HL-60 (cell line): ENCODE measurements at regions not wholly inside any gene's neighbourhood (a gene's known extent, or its start where the extent isn't known, plus 50 kb on each side); places are given as distances from the start of the nearest gene placed in this dataset.

Experiments used
- DNase-seq, 2 experiments: peaks; one replicate each; pipeline ENCODE4 v3.0.0-alpha.2; 2010 to 2020; ENCODE audit warnings: low read depth in 1 of 2, low spot score in 1 of 2
- H3K27ac ChIP-seq: fragments of 250-450 bp; sonication (Bioruptor Pico); replicated peaks from 2 replicates; pipeline ENCODE4 v1.5.1; 2020; ENCODE audit warnings: mild to moderate bottlenecking, moderate library complexity
- H3K27me3 ChIP-seq: fragments of 250-450 bp; sonication (Bioruptor Pico); 2 replicates; pipeline ENCODE4 v1.5.1; 2021; ENCODE audit warnings: mild to moderate bottlenecking, moderate library complexity; ENCODE audit not compliant: insufficient read depth, poor library complexity, severe bottlenecking
- H3K4me3 ChIP-seq: replicated peaks from 2 replicates; pipeline ENCODE4 v1.5.1; 2011; ENCODE audit warnings: mild to moderate bottlenecking, control low read depth, low read length; ENCODE audit not compliant: insufficient read depth
- CTCF ChIP-seq: IDR thresholded peaks from one replicate; pipeline ENCODE4 v1.5.1; 2011; ENCODE audit warnings: low read length, control low read depth, inconsistent platforms; ENCODE audit not compliant: insufficient read depth
- GABPA ChIP-seq: IDR thresholded peaks from 2 replicates; pipeline ENCODE4 v1.6.1; 2012; ENCODE audit warnings: low read depth
- POLR2AphosphoS5 ChIP-seq: IDR thresholded peaks from 2 replicates; pipeline ENCODE4 v1.6.1; 2012; ENCODE audit warnings: low read depth
- SPI1 ChIP-seq: IDR thresholded peaks from 2 replicates; pipeline ENCODE4 v1.6.1; 2012; ENCODE audit warnings: low read depth, mild to moderate bottlenecking, borderline replicate concordance
- TF ChIP-seq, protein P1 (sequence below): IDR thresholded peaks from 2 replicates; pipeline ENCODE4 v1.6.1; 2012; ENCODE audit warnings: low read depth; ENCODE audit not compliant: insufficient replicate concordance

GRCh38 chr10:131775833-131776232, 125.0 kb upstream of the PPP2R2D start:
- DNase-seq: no peak
- H3K27me3 ChIP-seq: no peaks in the 10 kb centered on the region
- no peak overlapping the region for H3K27ac ChIP-seq
- no peak overlapping the region for H3K4me3 ChIP-seq
- TF ChIP-seq GABPA (no peak), CTCF (no peak)

DNA sequence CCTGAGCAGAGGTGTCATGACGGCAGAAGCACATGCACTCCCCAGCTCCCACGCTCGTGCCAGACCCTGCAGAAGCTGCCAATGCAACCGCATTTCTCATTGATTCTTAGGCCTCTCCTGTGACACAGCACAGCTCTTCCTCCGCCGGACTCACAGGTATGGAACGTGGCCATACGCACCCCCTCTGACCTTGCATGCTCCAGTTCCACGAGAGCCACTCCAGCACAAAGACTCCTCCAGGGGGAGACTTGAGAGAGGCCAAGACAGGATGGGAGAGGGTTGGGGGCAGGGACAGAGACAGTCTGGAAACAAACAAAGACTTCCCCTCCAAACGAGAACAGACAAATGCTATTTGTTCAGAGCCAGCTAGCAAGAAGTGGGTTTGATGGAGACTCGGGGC, 124.3 kb upstream of the PPP2R2D start:
- no peak for DNase-seq
- TF ChIP-seq GABPA (no peak), SPI1 (no peak), POLR2AphosphoS5 (no peak), CTCF (no peak)
- TF ChIP-seq, protein P1, sequence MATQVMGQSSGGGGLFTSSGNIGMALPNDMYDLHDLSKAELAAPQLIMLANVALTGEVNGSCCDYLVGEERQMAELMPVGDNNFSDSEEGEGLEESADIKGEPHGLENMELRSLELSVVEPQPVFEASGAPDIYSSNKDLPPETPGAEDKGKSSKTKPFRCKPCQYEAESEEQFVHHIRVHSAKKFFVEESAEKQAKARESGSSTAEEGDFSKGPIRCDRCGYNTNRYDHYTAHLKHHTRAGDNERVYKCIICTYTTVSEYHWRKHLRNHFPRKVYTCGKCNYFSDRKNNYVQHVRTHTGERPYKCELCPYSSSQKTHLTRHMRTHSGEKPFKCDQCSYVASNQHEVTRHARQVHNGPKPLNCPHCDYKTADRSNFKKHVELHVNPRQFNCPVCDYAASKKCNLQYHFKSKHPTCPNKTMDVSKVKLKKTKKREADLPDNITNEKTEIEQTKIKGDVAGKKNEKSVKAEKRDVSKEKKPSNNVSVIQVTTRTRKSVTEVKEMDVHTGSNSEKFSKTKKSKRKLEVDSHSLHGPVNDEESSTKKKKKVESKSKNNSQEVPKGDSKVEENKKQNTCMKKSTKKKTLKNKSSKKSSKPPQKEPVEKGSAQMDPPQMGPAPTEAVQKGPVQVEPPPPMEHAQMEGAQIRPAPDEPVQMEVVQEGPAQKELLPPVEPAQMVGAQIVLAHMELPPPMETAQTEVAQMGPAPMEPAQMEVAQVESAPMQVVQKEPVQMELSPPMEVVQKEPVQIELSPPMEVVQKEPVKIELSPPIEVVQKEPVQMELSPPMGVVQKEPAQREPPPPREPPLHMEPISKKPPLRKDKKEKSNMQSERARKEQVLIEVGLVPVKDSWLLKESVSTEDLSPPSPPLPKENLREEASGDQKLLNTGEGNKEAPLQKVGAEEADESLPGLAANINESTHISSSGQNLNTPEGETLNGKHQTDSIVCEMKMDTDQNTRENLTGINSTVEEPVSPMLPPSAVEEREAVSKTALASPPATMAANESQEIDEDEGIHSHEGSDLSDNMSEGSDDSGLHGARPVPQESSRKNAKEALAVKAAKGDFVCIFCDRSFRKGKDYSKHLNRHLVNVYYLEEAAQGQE: no peak
- H3K27me3 ChIP-seq: no peaks in the 10 kb centered on the region
- H3K4me3 ChIP-seq: no peak overlapping the region
- no peak overlapping the region for H3K27ac ChIP-seq

DNA sequence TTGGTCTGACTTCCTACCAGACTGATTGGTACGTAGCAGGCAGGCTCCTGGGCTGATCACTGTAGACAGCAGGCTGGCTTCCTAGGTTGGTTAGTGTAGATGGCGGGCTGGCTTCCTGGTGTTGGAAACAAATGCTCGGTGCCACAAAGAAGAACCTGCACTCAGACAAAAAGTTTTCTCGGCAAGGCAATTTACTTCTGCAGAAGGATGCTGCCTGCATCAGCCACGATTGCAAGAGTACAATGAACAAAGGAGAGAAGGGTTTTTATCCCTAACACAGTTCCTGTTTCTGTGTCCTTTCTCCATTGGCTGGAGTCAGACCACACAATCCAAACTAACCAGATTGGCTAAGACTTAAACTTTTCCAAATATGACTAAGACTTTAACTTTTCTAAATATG, 123.6 kb upstream of the PPP2R2D start:
- no peaks in the 10 kb centered on the region for H3K27me3 ChIP-seq
- TF ChIP-seq SPI1: no peak
- TF ChIP-seq POLR2AphosphoS5: no peak
- DNase-seq: no peak

DNA sequence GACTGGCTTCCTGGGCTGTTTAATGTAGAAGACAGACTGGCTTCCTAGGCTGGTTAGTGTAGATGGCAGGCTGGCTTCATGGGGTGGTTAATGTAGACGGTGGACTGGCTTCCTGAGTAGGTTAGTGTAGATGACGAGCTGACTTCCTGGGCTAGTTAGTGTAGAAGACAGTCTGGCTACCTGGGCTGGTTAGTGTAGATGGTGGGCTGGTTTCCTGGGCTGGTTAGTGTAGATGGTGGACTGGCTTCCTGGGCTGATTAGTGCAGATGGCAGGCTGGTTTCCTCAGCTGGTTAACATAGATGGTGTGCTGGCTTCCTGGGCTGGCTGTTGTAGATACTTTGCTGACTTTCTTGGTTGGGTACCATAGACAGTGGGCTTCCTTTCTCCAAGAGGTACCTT, 122.9 kb upstream of the PPP2R2D start:
- Histone ChIP-seq H3K4me3 (no peak overlapping the region), H3K27me3 (no peaks in the 10 kb centered on the region), H3K27ac (no peak overlapping the region)
- TF ChIP-seq POLR2AphosphoS5: no peak
- TF ChIP-seq, protein P1: no peak
- no peak for DNase-seq

More for the DNA sequence above, 123.6 kb upstream of the PPP2R2D start:
- H3K4me3 ChIP-seq: no peak overlapping the region
- H3K27ac ChIP-seq: no peak overlapping the region

DNA sequence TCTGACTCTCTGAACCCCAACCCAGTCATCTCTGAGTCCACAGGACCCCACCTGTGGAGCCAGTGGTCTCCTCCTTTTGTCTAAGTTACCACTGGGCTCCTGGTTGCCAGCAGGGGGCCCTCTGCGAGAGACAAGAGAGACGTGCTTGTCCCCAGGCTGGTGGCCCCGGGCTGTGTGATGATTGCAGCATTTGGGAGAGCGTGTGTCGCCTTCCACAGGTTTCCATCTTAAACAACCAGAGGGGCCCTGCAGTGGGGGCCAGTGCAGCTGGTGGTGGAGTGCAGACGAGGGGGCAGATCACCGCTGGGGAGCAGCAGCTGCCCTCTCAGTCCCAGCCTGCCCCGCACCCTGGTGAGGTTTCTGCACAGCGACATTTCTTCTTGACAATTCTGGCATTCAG, 122.4 kb upstream of the PPP2R2D start:
- TF ChIP-seq CTCF: no peak
- TF ChIP-seq, protein P1: no peak
- no peak for TF ChIP-seq GABPA
- no peak for TF ChIP-seq SPI1
- TF ChIP-seq POLR2AphosphoS5: no peak
- no peak for DNase-seq
- no peak overlapping the region for H3K27ac ChIP-seq
- no peak overlapping the region for H3K4me3 ChIP-seq
- no peaks in the 10 kb centered on the region for H3K27me3 ChIP-seq
